Tibial nerve (tissue), 4 donors: ENCODE measurements at regions not wholly inside any gene's neighbourhood (a gene's known extent, or its start where the extent isn't known, plus 50 kb on each side); places are given as distances from the start of the nearest gene placed in this dataset.

ENCODE experiments used
- DNase-seq, 2 donors: peaks; one replicate each; pipeline ENCODE4 v3.0.0-alpha.2; 2019; ENCODE audit warnings: low spot score in 2 of 2
- H3K27ac ChIP-seq, 4 donors: fragments of 200-600 bp; sonication (generic) in 3 of 4; one replicate each; pipeline ENCODE4 v1.5.1; 2017 to 2019; ENCODE audit warnings: mild to moderate bottlenecking in 1 of 4
- H3K27me3 ChIP-seq, 2 donors: fragments of 200-600 bp; sonication (generic) in 1 of 2; one replicate each; pipeline versions ENCODE4 v1.5.1 to v1.6.0; 2017 to 2019
- H3K36me3 ChIP-seq, 3 donors: fragments of 200-600 bp; sonication (generic); one replicate each; pipeline ENCODE4 v1.5.1; 2018 to 2019
- H3K4me1 ChIP-seq, 4 donors: fragments of 200-600 bp; sonication (generic) in 3 of 4; one replicate each; pipeline ENCODE4 v1.5.1; 2017 to 2019
- H3K4me3 ChIP-seq, 4 donors: fragments of 200-600 bp; sonication (generic) in 3 of 4; one replicate each; pipeline ENCODE4 v1.5.1; 2017 to 2019; ENCODE audit warnings: mild to moderate bottlenecking in 1 of 4, moderate library complexity in 1 of 4
- H3K9me3 ChIP-seq, 4 donors: fragments of 200-600 bp; sonication (generic) in 3 of 4; one replicate each; pipeline ENCODE4 v1.5.1; 2017 to 2019
- CTCF ChIP-seq, 5 experiments: fragments of 200-600 bp in 3 of 5; fragments of 450-650 bp in 2 of 5; sonication (generic) in 3 of 5; IDR thresholded peaks; one replicate each; pipeline ENCODE4 v1.5.1; 2016 to 2019; ENCODE audit warnings: antibody characterized with exemption in 5 of 5, mild to moderate bottlenecking in 3 of 5, moderate library complexity in 2 of 5
- EP300 ChIP-seq, 2 donors: sonication (generic); formaldehyde crosslinking; IDR thresholded peaks; one replicate each; pipeline ENCODE4 v1.6.1; 2017; ENCODE audit warnings: antibody characterized with exemption in 2 of 2, mild to moderate bottlenecking in 1 of 2
- POLR2A ChIP-seq, 2 donors: fragments of 450-650 bp; IDR thresholded peaks; one replicate each; pipeline ENCODE4 v1.6.1; 2017; ENCODE audit warnings: antibody characterized with exemption in 2 of 2, mild to moderate bottlenecking in 2 of 2, moderate library complexity in 2 of 2
- WGBS, 2 donors: methylation state at CpG; one replicate each; pipeline ENCODE4 v1.1.5; 2018; 5-methylcytosine and 5-hydroxymethylcytosine counted together

- peaks cover 0 to 7% (median 2%) of the 10 kb centered on the region in 4 donors for H3K9me3 ChIP-seq
Measured at GRCh38 chr13:37406031-37406430, 192.5 kb downstream of the POSTN start.

GRCh38 chr13:37403776-37404527, 194.6 kb downstream of the POSTN start:
- Histone ChIP-seq H3K4me3 (no peak overlapping the region), H3K36me3 (no peaks in the 10 kb centered on the region), H3K4me1 (no peaks in the 10 kb centered on the region), H3K27me3 (no peaks in the 10 kb centered on the region), H3K27ac (no peak overlapping the region), H3K9me3 (peaks cover 0 to 8% (median 2%) of the 10 kb centered on the region in 4 donors)
- TF ChIP-seq POLR2A (IDR thresholded peaks at IDR 0.05) (no peak), CTCF (IDR thresholded peaks at IDR 0.05) (no peak), EP300 (IDR thresholded peaks at IDR 0.05) (no peak)
- 64 to 68% methylated on average over 7 of the region's 7 CpGs for WGBS, 2 donors
- no peak for DNase-seq

More at GRCh38 chr13:37406031-37406430, 192.5 kb downstream of the POSTN start:
- 74 to 76% methylated on average over 1 of the region's 1 CpG for WGBS, 2 donors
- H3K36me3 ChIP-seq = no peaks in the 10 kb centered on the region
- TF ChIP-seq POLR2A (IDR thresholded peaks at IDR 0.05) = no peak
- TF ChIP-seq EP300 (IDR thresholded peaks at IDR 0.05) = no peak
- no peak for TF ChIP-seq CTCF (IDR thresholded peaks at IDR 0.05)
- no peak for DNase-seq
- H3K27me3 ChIP-seq = no peaks in the 10 kb centered on the region
- no peak overlapping the region for H3K27ac ChIP-seq
- H3K4me3 ChIP-seq = no peak overlapping the region
- peaks cover 0 to 2% (median 0%) of the 10 kb centered on the region in 4 donors for H3K4me1 ChIP-seq

GRCh38 chr13:37401721-37402120, 196.8 kb downstream of the POSTN start:
- DNase-seq = no peak
- Histone ChIP-seq H3K4me1 (no peaks in the 10 kb centered on the region), H3K27ac (no peak overlapping the region), H3K9me3 (peaks cover 0 to 13% (median 2%) of the 10 kb centered on the region in 4 donors), H3K27me3 (no peaks in the 10 kb centered on the region), H3K4me3 (no peak overlapping the region), H3K36me3 (no peaks in the 10 kb centered on the region)
- TF ChIP-seq EP300 (IDR thresholded peaks at IDR 0.05) = no peak
- TF ChIP-seq CTCF (IDR thresholded peaks at IDR 0.05) = no peak
- no peak for TF ChIP-seq POLR2A (IDR thresholded peaks at IDR 0.05)

- Histone ChIP-seq H3K4me1 (no peaks in the 10 kb centered on the region), H3K9me3 (peaks cover 0 to 21% (median 2%) of the 10 kb centered on the region in 4 donors), H3K27ac (no peak overlapping the region), H3K36me3 (no peaks in the 10 kb centered on the region), H3K27me3 (no peaks in the 10 kb centered on the region), H3K4me3 (no peak overlapping the region)
- 75 to 94% methylated on average over 3 of the region's 3 CpGs for WGBS, 2 donors
- TF ChIP-seq CTCF (IDR thresholded peaks at IDR 0.05) (no peak), POLR2A (IDR thresholded peaks at IDR 0.05) (no peak), EP300 (IDR thresholded peaks at IDR 0.05) (no peak)
- DNase-seq = no peak
Measured at GRCh38 chr13:37397535-37397934, 201.0 kb downstream of the POSTN start.

GRCh38 chr13:37395544-37395943, 203.0 kb downstream of the POSTN start:
- H3K36me3 ChIP-seq = no peaks in the 10 kb centered on the region
- peaks cover 0 to 13% (median 0%) of the 10 kb centered on the region in 4 donors for H3K9me3 ChIP-seq
- DNase-seq = no peak
- TF ChIP-seq POLR2A (IDR thresholded peaks at IDR 0.05) (no peak), CTCF (IDR thresholded peaks at IDR 0.05) (no peak), EP300 (IDR thresholded peaks at IDR 0.05) (no peak)
- H3K27me3 ChIP-seq = no peaks in the 10 kb centered on the region
- whole genome bisulfite sequencing, 2 donors = 89 to 97% methylated on average over 2 to 3 of the region's 3 CpGs
- H3K4me1 ChIP-seq = no peaks in the 10 kb centered on the region
- H3K27ac ChIP-seq = no peak overlapping the region
- H3K4me3 ChIP-seq = no peak overlapping the region
